Erythroblast (primary cell): ENCODE measurements at regions not wholly inside any gene's neighbourhood (a gene's known extent, or its start where the extent isn't known, plus 50 kb on each side); places are given as distances from the start of the nearest gene placed in this dataset.

Experiments used
- GATA1 ChIP-seq: IDR thresholded peaks from 2 replicates; pipeline ENCODE4 v1.6.1; 2011; ENCODE audit warnings: low read depth, mild to moderate bottlenecking, control low read depth, low read length, moderate library complexity
- POLR2A ChIP-seq: IDR thresholded peaks from 2 replicates; pipeline ENCODE4 v1.6.1; 2011; ENCODE audit warnings: mild to moderate bottlenecking, low read length

DNA sequence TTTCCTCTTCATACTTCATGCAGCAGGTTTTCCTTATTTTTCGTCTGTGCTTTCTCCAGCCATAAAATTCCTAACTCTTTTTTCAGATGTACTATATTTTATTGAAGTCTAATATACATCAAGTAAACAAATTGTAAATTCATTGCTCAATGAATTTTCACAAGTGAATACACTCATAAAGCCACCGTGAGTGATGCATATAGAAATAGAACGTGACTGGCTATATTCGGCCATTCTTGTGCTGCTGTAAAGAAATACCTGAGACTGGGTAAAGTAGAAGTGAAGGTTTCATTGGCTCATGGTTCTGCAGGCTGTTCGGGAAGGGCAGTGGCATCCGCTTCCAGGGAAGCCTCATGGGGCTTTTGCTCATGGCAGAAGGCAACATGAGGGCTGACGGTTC is 868.4 kb upstream of the EEF2KMT start:
- no peak for TF ChIP-seq POLR2A
- no peak for TF ChIP-seq GATA1
